SK-N-SH (cell line): ENCODE measurements at regions not wholly inside any gene's neighbourhood (a gene's known extent, or its start where the extent isn't known, plus 50 kb on each side); places are given as distances from the start of the nearest gene placed in this dataset.

Experiments
- CTCF ChIA-PET: fragments of 300-600, 350-600 bp; formaldehyde crosslinking; extraction: SDS; loops from one replicate; lab custom pipeline; 2021; lab: Yijun Ruan, JAX
- POLR2A ChIA-PET: fragments of 350-600 bp; sonication (Branson Sonifier 250); formaldehyde crosslinking; extraction: SDS; loops from one replicate; lab custom pipeline; 2020; ENCODE audit warnings: antibody characterized with exemption, inconsistent platforms; lab: Yijun Ruan, JAX
- DNase-seq: peaks from one replicate; pipeline ENCODE4 v3.0.0; 2012
- H2AFZ ChIP-seq: fragments of 200-600 bp; sonication (generic); 2 replicates; pipeline ENCODE4 v1.8.1; 2016; ENCODE audit warnings: antibody characterized with exemption, mild to moderate bottlenecking, low read depth
- H3F3A ChIP-seq: fragments of 200-600 bp; sonication (generic); replicated peaks from 2 replicates; pipeline ENCODE3; 2016; ENCODE audit warnings: antibody characterized with exemption, mild to moderate bottlenecking; ENCODE audit not compliant: insufficient read depth
- H3K27ac ChIP-seq, 2 experiments: fragments of 200-500 bp in 1 of 2; fragments of 200-600 bp in 1 of 2; sonication (Bioruptor generic) in 1 of 2; sonication (generic), shearing (Covaris generic) in 1 of 2; 2 replicates each; pipeline versions ENCODE4 v1.5.1 to v1.6.1; 2014 to 2016; ENCODE audit warnings: low read depth in 2 of 2, inconsistent platforms in 1 of 2, low read length in 1 of 2, mild to moderate bottlenecking in 1 of 2, mixed read lengths in 1 of 2
- H3K27me3 ChIP-seq: fragments of 200-600 bp; sonication (generic), shearing (Covaris generic); 2 replicates; pipeline ENCODE4 v1.6.1; 2016; ENCODE audit warnings: mixed run types; ENCODE audit not compliant: insufficient read depth
- H3K36me3 ChIP-seq, 2 experiments: fragments of 200-500 bp in 1 of 2; fragments of 200-600 bp in 1 of 2; sonication (Bioruptor generic) in 1 of 2; sonication (generic) in 1 of 2; replicated peaks in 1 of 2; 2 replicates each; pipeline versions ENCODE3 to v1.5.1; 2014 to 2016; ENCODE audit warnings: low read length in 1 of 2, mild to moderate bottlenecking in 1 of 2; ENCODE audit not compliant: insufficient read depth in 2 of 2, control insufficient read depth in 1 of 2
- H3K4me1 ChIP-seq, 2 experiments: fragments of 200-500 bp in 1 of 2; fragments of 200-600 bp in 1 of 2; sonication (Bioruptor generic) in 1 of 2; sonication (generic), shearing (Covaris generic) in 1 of 2; 2 replicates each; pipeline versions ENCODE4 v1.5.1 to v1.6.1; 2014 to 2016; ENCODE audit warnings: low read depth in 1 of 2, low read length in 1 of 2, mixed run types in 1 of 2; ENCODE audit not compliant: insufficient read depth in 2 of 2, control insufficient read depth in 1 of 2
- H3K4me2 ChIP-seq: fragments of 200-600 bp; sonication (generic), shearing (Covaris generic); 2 replicates; pipeline ENCODE4 v1.6.1; 2017; ENCODE audit warnings: mixed run types
- H3K4me3 ChIP-seq, 2 experiments: fragments of 200-500 bp in 1 of 2; fragments of 200-600 bp in 1 of 2; sonication (Bioruptor generic) in 1 of 2; sonication (generic), shearing (Covaris generic) in 1 of 2; 2 replicates each; pipeline versions ENCODE4 v1.5.1 to v1.8.1; 2014 to 2016; ENCODE audit warnings: low read depth in 2 of 2, inconsistent platforms in 1 of 2, low read length in 1 of 2, mild to moderate bottlenecking in 1 of 2, mixed read lengths in 1 of 2, moderate library complexity in 1 of 2
- H3K79me2 ChIP-seq: fragments of 200-600 bp; sonication (generic); 2 replicates; pipeline ENCODE4 v1.8.1; 2017; ENCODE audit warnings: mild to moderate bottlenecking; ENCODE audit not compliant: insufficient read depth
- H3K9ac ChIP-seq: fragments of 200-600 bp; sonication (generic); 2 replicates; pipeline ENCODE4 v1.6.1; 2017; ENCODE audit warnings: mixed run types
- H3K9me2 ChIP-seq: fragments of 200-600 bp; sonication (generic); 2 replicates; pipeline ENCODE4 v1.6.1; 2017; ENCODE audit warnings: mixed run types
- H3K9me3 ChIP-seq: fragments of 200-600 bp; sonication (generic); 2 replicates; pipeline ENCODE4 v1.6.1; 2017; ENCODE audit warnings: mixed run types, mild to moderate bottlenecking, moderate library complexity
- H4K20me1 ChIP-seq: fragments of 200-600 bp; sonication (generic); 2 replicates; pipeline ENCODE4 v1.6.1; 2017; ENCODE audit warnings: mild to moderate bottlenecking, mixed run types; ENCODE audit not compliant: insufficient read depth
- CHD2 ChIP-seq: fragments of 150-350 bp; IDR thresholded peaks from 2 replicates; pipeline ENCODE4 v1.6.1; 2018; ENCODE audit warnings: low read length; ENCODE audit not compliant: partially characterized antibody
- EP300 ChIP-seq, 2 experiments: IDR thresholded peaks; 2 replicates each; pipeline versions ENCODE4 v1.4.0 to v1.6.1; 2012; ENCODE audit warnings: borderline replicate concordance in 1 of 2, low read depth in 1 of 2, low read length in 1 of 2
- EZH2phosphoT487 ChIP-seq: fragments of 200-600 bp; sonication (generic); IDR thresholded peaks from 2 replicates; pipeline ENCODE4 v1.6.1; 2017; ENCODE audit warnings: low read depth, mixed run types, mild to moderate bottlenecking, antibody characterized with exemption, moderate library complexity, borderline replicate concordance
- FOSL2 ChIP-seq: IDR thresholded peaks from 2 replicates; pipeline ENCODE4 v1.4.0; 2012; ENCODE audit warnings: low read depth, mild to moderate bottlenecking, moderate library complexity, borderline replicate concordance
- GABPA ChIP-seq: IDR thresholded peaks from 2 replicates; pipeline ENCODE4 v1.4.0; 2012; ENCODE audit warnings: low read depth, mild to moderate bottlenecking
- GATA2 ChIP-seq: sonication (generic); formaldehyde crosslinking; IDR thresholded peaks from 2 replicates; pipeline ENCODE4 v1.5.0; 2020; ENCODE audit warnings: mild to moderate bottlenecking, missing genetic modification reagents
- NRF1 ChIP-seq: IDR thresholded peaks from 2 replicates; pipeline ENCODE4 v1.6.1; 2012; ENCODE audit warnings: low read depth, mild to moderate bottlenecking, low read length
- RCOR1 ChIP-seq: fragments of 150-350 bp; IDR thresholded peaks from 2 replicates; pipeline ENCODE4 v1.6.1; 2017; ENCODE audit warnings: antibody characterized with exemption, low read length
- RFX5 ChIP-seq: IDR thresholded peaks from 2 replicates; pipeline ENCODE4 v1.6.1; 2012; ENCODE audit warnings: mild to moderate bottlenecking, improper control_type of control experiment, low read length
- RXRA ChIP-seq: IDR thresholded peaks from 2 replicates; pipeline ENCODE4 v1.4.0; 2012; ENCODE audit warnings: low read depth, mild to moderate bottlenecking, borderline replicate concordance
- SMC3 ChIP-seq: IDR thresholded peaks from 2 replicates; pipeline ENCODE4 v1.6.1; 2012; ENCODE audit warnings: low read depth, low read length, improper control_type of control experiment
- TAF1 ChIP-seq: IDR thresholded peaks from 2 replicates; pipeline ENCODE4 v1.6.1; 2012; ENCODE audit warnings: low read depth, mild to moderate bottlenecking, low read length, moderate library complexity, borderline replicate concordance
- TCF12 ChIP-seq: IDR thresholded peaks from 2 replicates; pipeline ENCODE4 v1.4.0; 2012
- TEAD4 ChIP-seq: IDR thresholded peaks from 2 replicates; pipeline ENCODE4 v1.4.0; 2012; ENCODE audit warnings: mild to moderate bottlenecking, borderline replicate concordance; ENCODE audit not compliant: insufficient read depth
- WGBS: methylation state at CpG from one replicate; pipeline ENCODE4 v1.1.6; 2017; ENCODE audit warnings: low lambda C conversion rate; 5-methylcytosine and 5-hydroxymethylcytosine counted together
- TF ChIP-seq, protein P1 (sequence below): fragments of 150-350 bp; IDR thresholded peaks from 2 replicates; pipeline ENCODE4 v1.6.1; 2017; ENCODE audit warnings: antibody characterized with exemption, low read length, low read depth, borderline replicate concordance
- TF ChIP-seq, protein P2 (sequence below): fragments of 200-600 bp; sonication (generic); IDR thresholded peaks from 2 replicates; pipeline ENCODE4 v1.6.1; 2017; ENCODE audit warnings: antibody characterized with exemption, mild to moderate bottlenecking, moderate library complexity
- TF ChIP-seq, protein P3 (sequence below): IDR thresholded peaks from 2 replicates; pipeline ENCODE4 v1.4.0; 2012; ENCODE audit warnings: low read depth
- TF ChIP-seq, protein P4 (sequence below): IDR thresholded peaks from 2 replicates; pipeline ENCODE4; 2012
- TF ChIP-seq, protein P5 (sequence below): fragments of 150-350 bp; IDR thresholded peaks from 2 replicates; pipeline ENCODE4 v1.6.1; 2016; ENCODE audit warnings: mild to moderate bottlenecking, low read depth, low read length

DNA sequence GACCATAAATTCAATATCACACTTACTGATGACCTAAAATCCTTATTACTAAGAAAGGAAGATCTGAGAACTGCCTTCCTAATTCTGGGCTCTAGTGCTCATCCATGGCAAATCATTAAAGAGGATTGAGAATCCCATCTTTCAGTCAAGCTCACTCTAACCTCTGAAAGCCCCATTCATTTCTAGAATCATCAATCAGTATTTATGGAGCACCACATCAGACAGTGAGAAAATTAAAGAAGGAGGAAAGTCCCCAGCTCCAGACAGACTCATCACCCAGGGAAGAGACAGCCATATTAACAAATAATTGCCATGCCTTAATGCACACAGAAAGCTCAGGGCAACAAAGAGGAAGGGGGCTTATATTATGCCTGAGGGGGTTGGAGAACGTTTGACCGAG, 256.1 kb upstream of the SOX9 start (continued):
- TF ChIP-seq, protein P1, sequence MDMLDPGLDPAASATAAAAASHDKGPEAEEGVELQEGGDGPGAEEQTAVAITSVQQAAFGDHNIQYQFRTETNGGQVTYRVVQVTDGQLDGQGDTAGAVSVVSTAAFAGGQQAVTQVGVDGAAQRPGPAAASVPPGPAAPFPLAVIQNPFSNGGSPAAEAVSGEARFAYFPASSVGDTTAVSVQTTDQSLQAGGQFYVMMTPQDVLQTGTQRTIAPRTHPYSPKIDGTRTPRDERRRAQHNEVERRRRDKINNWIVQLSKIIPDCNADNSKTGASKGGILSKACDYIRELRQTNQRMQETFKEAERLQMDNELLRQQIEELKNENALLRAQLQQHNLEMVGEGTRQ: no peak

DNA sequence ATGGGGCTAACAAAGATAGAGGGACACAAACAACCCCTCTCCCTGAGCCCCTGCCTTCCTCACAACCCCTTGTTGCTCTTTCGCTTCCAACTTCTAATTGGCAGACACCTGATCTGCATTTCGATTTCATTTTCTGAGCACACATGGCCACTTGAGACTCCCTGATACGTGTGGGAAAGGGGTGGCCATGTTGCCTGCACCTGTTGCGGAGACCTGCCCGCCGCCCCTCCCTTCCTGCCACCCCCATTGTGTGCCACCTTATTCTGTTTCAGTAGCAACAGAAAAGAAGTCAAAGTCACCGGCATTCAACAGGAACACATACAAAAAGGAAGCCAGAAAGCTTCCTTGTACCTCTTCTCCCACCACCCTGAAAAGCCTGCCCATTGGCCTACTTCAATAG, 254.7 kb upstream of the SOX9 start:
- no peak overlapping the region for H2AFZ ChIP-seq
- ChIA-PET POLR2A (no interaction called here), CTCF (no interaction called here)
- no peak overlapping the region for H3K4me3 ChIP-seq
- DNase-seq: no peak
- H3K9ac ChIP-seq: no peak overlapping the region
- no peaks in the 10 kb centered on the region for H3K9me2 ChIP-seq
- no peaks in the 10 kb centered on the region for H3F3A ChIP-seq
- H3K27ac ChIP-seq: no peak overlapping the region
- H4K20me1 ChIP-seq: no peaks in the 10 kb centered on the region
- no peaks in the 10 kb centered on the region for H3K9me3 ChIP-seq
- H3K4me2 ChIP-seq: no peak overlapping the region
- no peaks in the 10 kb centered on the region for H3K27me3 ChIP-seq
- H3K36me3 ChIP-seq: no peaks in the 10 kb centered on the region
- whole genome bisulfite sequencing: 70% methylated on average over 7 of the region's 7 CpGs
- no peak for TF ChIP-seq FOSL2
- 0 out of 2 replicates have a peak, but pooled peaks have one; percentile 3 for TF ChIP-seq GATA2 (CRISPR knock-in tag)
- no peak for TF ChIP-seq TEAD4
- TF ChIP-seq GABPA: no peak
- TF ChIP-seq SMC3: no peak
- TF ChIP-seq, all 33 proteins: peak for 1
- H3K79me2 ChIP-seq: no peaks in the 10 kb centered on the region
- peaks cover 0 to 16% of the 10 kb centered on the region in 2 experiments; a peak in 3 of 4 replicates for H3K4me1 ChIP-seq

DNA sequence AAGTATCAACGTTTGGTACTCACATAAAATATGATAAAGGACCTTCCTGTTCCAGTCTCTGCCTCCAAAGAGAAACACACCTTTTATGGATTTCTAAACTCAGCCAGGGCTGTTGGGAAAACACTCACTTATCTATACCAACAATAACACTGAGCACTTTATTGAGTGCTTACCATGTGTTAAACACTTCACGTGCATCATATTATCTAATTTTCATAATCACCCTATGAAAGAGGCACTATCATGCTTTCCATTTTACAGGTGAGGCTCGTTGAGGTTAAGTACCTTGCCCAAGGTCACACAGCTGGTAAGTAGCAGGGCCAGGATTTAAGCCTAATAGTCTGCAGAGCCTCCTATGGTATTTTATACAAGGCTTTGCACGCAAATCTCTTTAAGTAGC, 251.5 kb upstream of the SOX9 start:
- no peaks in the 10 kb centered on the region for H4K20me1 ChIP-seq
- WGBS: 60% methylated on average over 4 of the region's 4 CpGs
- POLR2A ChIA-PET: no interaction called here
- no peak for TF ChIP-seq RFX5
- no peak for TF ChIP-seq RCOR1
- no peak for TF ChIP-seq NRF1
- TF ChIP-seq CHD2: no peak
- TF ChIP-seq RXRA: no peak
- no peak for TF ChIP-seq TCF12
- TF ChIP-seq EZH2phosphoT487: no peak
- TF ChIP-seq, protein P2, sequence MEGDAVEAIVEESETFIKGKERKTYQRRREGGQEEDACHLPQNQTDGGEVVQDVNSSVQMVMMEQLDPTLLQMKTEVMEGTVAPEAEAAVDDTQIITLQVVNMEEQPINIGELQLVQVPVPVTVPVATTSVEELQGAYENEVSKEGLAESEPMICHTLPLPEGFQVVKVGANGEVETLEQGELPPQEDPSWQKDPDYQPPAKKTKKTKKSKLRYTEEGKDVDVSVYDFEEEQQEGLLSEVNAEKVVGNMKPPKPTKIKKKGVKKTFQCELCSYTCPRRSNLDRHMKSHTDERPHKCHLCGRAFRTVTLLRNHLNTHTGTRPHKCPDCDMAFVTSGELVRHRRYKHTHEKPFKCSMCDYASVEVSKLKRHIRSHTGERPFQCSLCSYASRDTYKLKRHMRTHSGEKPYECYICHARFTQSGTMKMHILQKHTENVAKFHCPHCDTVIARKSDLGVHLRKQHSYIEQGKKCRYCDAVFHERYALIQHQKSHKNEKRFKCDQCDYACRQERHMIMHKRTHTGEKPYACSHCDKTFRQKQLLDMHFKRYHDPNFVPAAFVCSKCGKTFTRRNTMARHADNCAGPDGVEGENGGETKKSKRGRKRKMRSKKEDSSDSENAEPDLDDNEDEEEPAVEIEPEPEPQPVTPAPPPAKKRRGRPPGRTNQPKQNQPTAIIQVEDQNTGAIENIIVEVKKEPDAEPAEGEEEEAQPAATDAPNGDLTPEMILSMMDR: no peak
- TF ChIP-seq, protein P3, sequence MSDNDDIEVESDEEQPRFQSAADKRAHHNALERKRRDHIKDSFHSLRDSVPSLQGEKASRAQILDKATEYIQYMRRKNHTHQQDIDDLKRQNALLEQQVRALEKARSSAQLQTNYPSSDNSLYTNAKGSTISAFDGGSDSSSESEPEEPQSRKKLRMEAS: no peak
- TF ChIP-seq TAF1: no peak
- TF ChIP-seq, protein P4, sequence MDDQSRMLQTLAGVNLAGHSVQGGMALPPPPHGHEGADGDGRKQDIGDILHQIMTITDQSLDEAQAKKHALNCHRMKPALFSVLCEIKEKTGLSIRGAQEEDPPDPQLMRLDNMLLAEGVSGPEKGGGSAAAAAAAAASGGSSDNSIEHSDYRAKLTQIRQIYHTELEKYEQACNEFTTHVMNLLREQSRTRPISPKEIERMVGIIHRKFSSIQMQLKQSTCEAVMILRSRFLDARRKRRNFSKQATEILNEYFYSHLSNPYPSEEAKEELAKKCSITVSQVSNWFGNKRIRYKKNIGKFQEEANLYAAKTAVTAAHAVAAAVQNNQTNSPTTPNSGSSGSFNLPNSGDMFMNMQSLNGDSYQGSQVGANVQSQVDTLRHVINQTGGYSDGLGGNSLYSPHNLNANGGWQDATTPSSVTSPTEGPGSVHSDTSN: no peak
- no peak for TF ChIP-seq EP300 (IDR thresholded peaks at IDR 0.05; ENCODE audit: borderline replicate concordance in 1 of 2, low read depth in 1 of 2, low read length in 1 of 2)
- TF ChIP-seq, protein P5, sequence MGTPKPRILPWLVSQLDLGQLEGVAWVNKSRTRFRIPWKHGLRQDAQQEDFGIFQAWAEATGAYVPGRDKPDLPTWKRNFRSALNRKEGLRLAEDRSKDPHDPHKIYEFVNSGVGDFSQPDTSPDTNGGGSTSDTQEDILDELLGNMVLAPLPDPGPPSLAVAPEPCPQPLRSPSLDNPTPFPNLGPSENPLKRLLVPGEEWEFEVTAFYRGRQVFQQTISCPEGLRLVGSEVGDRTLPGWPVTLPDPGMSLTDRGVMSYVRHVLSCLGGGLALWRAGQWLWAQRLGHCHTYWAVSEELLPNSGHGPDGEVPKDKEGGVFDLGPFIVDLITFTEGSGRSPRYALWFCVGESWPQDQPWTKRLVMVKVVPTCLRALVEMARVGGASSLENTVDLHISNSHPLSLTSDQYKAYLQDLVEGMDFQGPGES: no peak
- TF ChIP-seq FOSL2: no peak

More for the DNA sequence above, 251.5 kb upstream of the SOX9 start:
- Histone ChIP-seq H3K9ac (no peak overlapping the region), H3F3A (no peaks in the 10 kb centered on the region), H3K79me2 (no peaks in the 10 kb centered on the region), H3K9me2 (no peaks in the 10 kb centered on the region), H3K27me3 (no peaks in the 10 kb centered on the region), H2AFZ (no peak overlapping the region), H3K4me1 (peaks cover 0 to 20% of the 10 kb centered on the region in 2 experiments; a peak in 3 of 4 replicates), H3K4me3 (no peak overlapping the region), H3K27ac (no peak overlapping the region), H3K36me3 (no peaks in the 10 kb centered on the region), H3K4me2 (no peak overlapping the region), H3K9me3 (no peaks in the 10 kb centered on the region)
- DNase-seq: no peak
- CTCF ChIA-PET: interaction anchor here (1.0 kb wide), 1 partner anchor 396 kb away, joined by 3 read pairs; no protein-coding TSS in a partner anchor
